HEK293 (cell line): ENCODE measurements at regions not wholly inside any gene's neighbourhood (a gene's known extent, or its start where the extent isn't known, plus 50 kb on each side); places are given as distances from the start of the nearest gene placed in this dataset.

Experiments
- CTCF ChIA-PET: fragments of 350-600 bp; formaldehyde crosslinking; extraction: SDS; loops from one replicate; lab custom pipeline; 2021; ENCODE audit warnings: antibody characterized with exemption; lab: Yijun Ruan, JAX
- POLR2A ChIA-PET: fragments of 300-600 bp; formaldehyde crosslinking; extraction: SDS; loops from one replicate; lab custom pipeline; 2020; ENCODE audit warnings: antibody characterized with exemption, inconsistent platforms; lab: Yijun Ruan, JAX
- H3K27ac ChIP-seq: fragments of 200-500 bp; sonication (Bioruptor generic); 2 replicates; pipeline ENCODE4 v1.5.1; 2014; ENCODE audit warnings: low read depth, low read length, control low read depth, inconsistent platforms; ENCODE audit errors: extremely low read depth
- H3K36me3 ChIP-seq, 2 experiments: fragments of 200-500 bp in 1 of 2; sonication (Bioruptor generic) in 1 of 2; 1 replicate in 1 of 2; 2 replicates in 1 of 2; pipeline ENCODE4 v1.5.1; 2014 to 2017; ENCODE audit warnings: inconsistent platforms in 2 of 2, low read length in 2 of 2; ENCODE audit not compliant: control insufficient read depth in 2 of 2, insufficient read depth in 1 of 2
- H3K4me1 ChIP-seq: fragments of 200-500 bp; sonication (Bioruptor generic); 2 replicates; pipeline ENCODE4 v1.5.1; 2014; ENCODE audit warnings: mild to moderate bottlenecking, low read length, inconsistent platforms; ENCODE audit not compliant: control insufficient read depth, insufficient read depth
- H3K4me3 ChIP-seq: 2 replicates; pipeline ENCODE4 v1.5.1; 2011; ENCODE audit warnings: low read depth, mild to moderate bottlenecking, control low read depth, low read length, moderate library complexity
- H3K9me3 ChIP-seq: fragments of 200-500 bp; sonication (Bioruptor generic); 2 replicates; pipeline ENCODE4 v1.5.1; 2014; ENCODE audit warnings: low read depth, low read length, inconsistent platforms; ENCODE audit not compliant: control insufficient read depth, insufficient read depth
- FEZF1 ChIP-seq: fragments of 450-650 bp; formaldehyde crosslinking; IDR thresholded peaks from 2 replicates; pipeline ENCODE4 v1.5.1; 2016; ENCODE audit warnings: missing biosample characterization, missing genetic modification characterization
- HOXA7 ChIP-seq: sonication (generic); formaldehyde crosslinking; IDR thresholded peaks from 2 replicates; pipeline ENCODE4 v1.8.1; 2022; ENCODE audit warnings: missing genetic modification reagents, borderline replicate concordance
- KLF1 ChIP-seq: fragments of 450-650 bp; formaldehyde crosslinking; IDR thresholded peaks from 2 replicates; pipeline ENCODE4 v1.5.1; 2016; ENCODE audit warnings: missing biosample characterization, missing genetic modification characterization
- MEIS1 ChIP-seq: sonication (generic); formaldehyde crosslinking; IDR thresholded peaks from 2 replicates; pipeline ENCODE4 v1.8.1; 2022; ENCODE audit warnings: missing genetic modification reagents, mild to moderate bottlenecking, borderline replicate concordance
- OSR2 ChIP-seq: fragments of 450-650 bp; formaldehyde crosslinking; IDR thresholded peaks from 2 replicates; pipeline ENCODE4 v1.5.1; 2016; ENCODE audit warnings: missing biosample characterization, missing genetic modification characterization
- TSHZ1 ChIP-seq: fragments of 450-650 bp; formaldehyde crosslinking; IDR thresholded peaks from 2 replicates; pipeline ENCODE4 v1.5.1; 2016; ENCODE audit warnings: missing biosample characterization, missing genetic modification characterization, borderline replicate concordance
- ZBTB8A ChIP-seq: fragments of 450-650 bp; formaldehyde crosslinking; IDR thresholded peaks from 2 replicates; pipeline ENCODE4 v1.5.1; 2016; ENCODE audit warnings: missing biosample characterization, missing genetic modification characterization
- ZNF112 ChIP-seq: fragments of 450-650 bp; formaldehyde crosslinking; IDR thresholded peaks from 2 replicates; pipeline ENCODE4 v1.5.0; 2017; ENCODE audit warnings: missing biosample characterization, missing genetic modification characterization
- ZNF138 ChIP-seq: fragments of 450-650 bp; formaldehyde crosslinking; IDR thresholded peaks from 2 replicates; pipeline ENCODE4 v1.5.1; 2016; ENCODE audit warnings: missing biosample characterization, missing genetic modification characterization, borderline replicate concordance
- ZNF157 ChIP-seq: fragments of 450-650 bp; formaldehyde crosslinking; IDR thresholded peaks from 2 replicates; pipeline ENCODE4 v1.5.1; 2016; ENCODE audit warnings: missing biosample characterization, missing genetic modification characterization
- ZNF19 ChIP-seq: fragments of 450-650 bp; formaldehyde crosslinking; IDR thresholded peaks from 2 replicates; pipeline ENCODE4; 2016; ENCODE audit warnings: missing biosample characterization, missing genetic modification characterization, low read depth
- ZNF24 ChIP-seq: fragments of 450-650 bp; formaldehyde crosslinking; IDR thresholded peaks from 2 replicates; pipeline ENCODE4 v1.5.1; 2016; ENCODE audit warnings: missing biosample characterization, missing genetic modification characterization
- ZNF248 ChIP-seq: fragments of 450-650 bp; formaldehyde crosslinking; IDR thresholded peaks from 2 replicates; pipeline ENCODE4 v1.5.1; 2017; ENCODE audit warnings: missing biosample characterization, missing genetic modification characterization
- ZNF266 ChIP-seq: fragments of 450-650 bp; formaldehyde crosslinking; IDR thresholded peaks from 2 replicates; pipeline ENCODE4 v1.5.1; 2016; ENCODE audit warnings: missing biosample characterization, missing genetic modification characterization, low read depth
- ZNF37A ChIP-seq: fragments of 450-650 bp; IDR thresholded peaks from 2 replicates; pipeline ENCODE4 v1.5.1; 2018; ENCODE audit warnings: missing biosample characterization, missing genetic modification characterization
- ZNF48 ChIP-seq: fragments of 450-650 bp; formaldehyde crosslinking; IDR thresholded peaks from 2 replicates; pipeline ENCODE4 v1.5.1; 2016; ENCODE audit warnings: missing biosample characterization, missing genetic modification characterization
- ZNF561 ChIP-seq: fragments of 450-650 bp; IDR thresholded peaks from 2 replicates; pipeline ENCODE4 v1.5.1; 2018; ENCODE audit warnings: missing biosample characterization, missing genetic modification characterization, borderline replicate concordance
- ZNF585B ChIP-seq: fragments of 450-650 bp; formaldehyde crosslinking; IDR thresholded peaks from 2 replicates; pipeline ENCODE4 v1.5.1; 2016; ENCODE audit warnings: missing biosample characterization, missing genetic modification characterization
- ZNF624 ChIP-seq: fragments of 450-650 bp; formaldehyde crosslinking; IDR thresholded peaks from 2 replicates; pipeline ENCODE4 v1.5.1; 2017; ENCODE audit warnings: missing biosample characterization, missing genetic modification characterization
- ZNF701 ChIP-seq: fragments of 450-650 bp; formaldehyde crosslinking; IDR thresholded peaks from 2 replicates; pipeline ENCODE4 v1.5.1; 2016; ENCODE audit warnings: missing biosample characterization, missing genetic modification characterization
- ZNF747 ChIP-seq: fragments of 450-650 bp; formaldehyde crosslinking; IDR thresholded peaks from 2 replicates; pipeline ENCODE4 v1.5.1; 2016; ENCODE audit warnings: missing biosample characterization, missing genetic modification characterization
- ZNF76 ChIP-seq: fragments of 450-650 bp; formaldehyde crosslinking; IDR thresholded peaks from 2 replicates; pipeline ENCODE4; 2016; ENCODE audit warnings: low read depth, missing biosample characterization, missing genetic modification characterization, borderline replicate concordance
- ZSCAN16 ChIP-seq: fragments of 450-650 bp; formaldehyde crosslinking; IDR thresholded peaks from 2 replicates; pipeline ENCODE4 v1.5.1; 2016; ENCODE audit warnings: missing biosample characterization, missing genetic modification characterization
- TF ChIP-seq, protein P1 (sequence below): fragments of 450-650 bp; formaldehyde crosslinking; IDR thresholded peaks from 2 replicates; pipeline ENCODE4; 2016; ENCODE audit warnings: missing biosample characterization, missing genetic modification characterization
- TF ChIP-seq, protein P2 (sequence below): fragments of 450-650 bp; formaldehyde crosslinking; IDR thresholded peaks from 2 replicates; pipeline ENCODE4 v1.5.1; 2016; ENCODE audit warnings: missing biosample characterization, missing genetic modification characterization
- TF ChIP-seq, protein P3 (sequence below): IDR thresholded peaks from 2 replicates; pipeline ENCODE4 v1.6.1; 2011; ENCODE audit warnings: mild to moderate bottlenecking, low read depth, low read length, borderline replicate concordance
- TF ChIP-seq, protein P4 (sequence below): fragments of 450-650 bp; formaldehyde crosslinking; IDR thresholded peaks from 2 replicates; pipeline ENCODE4 v1.5.1; 2016; ENCODE audit warnings: missing biosample characterization, missing genetic modification characterization, borderline replicate concordance
- TF ChIP-seq, protein P5 (sequence below): fragments of 450-650 bp; formaldehyde crosslinking; IDR thresholded peaks from 2 replicates; pipeline ENCODE4 v1.5.1; 2017; ENCODE audit warnings: missing biosample characterization, missing genetic modification characterization

DNA sequence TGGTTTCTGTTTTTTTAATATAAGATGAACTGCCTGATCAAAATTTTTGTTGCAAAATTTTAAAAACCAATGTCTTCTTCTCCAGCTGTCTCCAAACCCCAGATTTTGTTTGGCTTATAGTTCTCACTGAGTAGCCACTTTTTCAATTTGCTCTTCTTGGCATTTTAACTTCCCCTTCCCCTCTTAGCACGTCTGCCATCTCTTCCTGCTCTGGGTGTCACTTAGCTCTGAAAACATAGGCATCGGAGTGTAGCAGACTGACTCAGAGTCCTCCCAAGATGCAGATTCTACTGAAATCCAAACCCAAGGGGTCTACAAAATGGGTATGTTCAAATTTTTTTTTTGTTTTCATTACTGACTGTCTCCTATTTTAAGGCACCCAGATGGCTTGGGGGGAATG lies 270.3 kb upstream of the KIRREL3 start:
- no peak overlapping the region for H3K4me3 ChIP-seq
- ChIA-PET CTCF (no interaction called here), POLR2A (no interaction called here)
- no peak overlapping the region for H3K27ac ChIP-seq
- H3K4me1 ChIP-seq, result no peaks in the 10 kb centered on the region
- no peaks in the 10 kb centered on the region for H3K36me3 ChIP-seq
- no peaks in the 10 kb centered on the region for H3K9me3 ChIP-seq
- no peak for TF ChIP-seq ZNF561 (tag by site-specific recombination)
- no peak for TF ChIP-seq ZNF48 (tag by site-specific recombination)
- TF ChIP-seq KLF1 (tag by site-specific recombination), result no peak
- TF ChIP-seq ZNF624 (tag by site-specific recombination), result no peak
- TF ChIP-seq, protein P1, sequence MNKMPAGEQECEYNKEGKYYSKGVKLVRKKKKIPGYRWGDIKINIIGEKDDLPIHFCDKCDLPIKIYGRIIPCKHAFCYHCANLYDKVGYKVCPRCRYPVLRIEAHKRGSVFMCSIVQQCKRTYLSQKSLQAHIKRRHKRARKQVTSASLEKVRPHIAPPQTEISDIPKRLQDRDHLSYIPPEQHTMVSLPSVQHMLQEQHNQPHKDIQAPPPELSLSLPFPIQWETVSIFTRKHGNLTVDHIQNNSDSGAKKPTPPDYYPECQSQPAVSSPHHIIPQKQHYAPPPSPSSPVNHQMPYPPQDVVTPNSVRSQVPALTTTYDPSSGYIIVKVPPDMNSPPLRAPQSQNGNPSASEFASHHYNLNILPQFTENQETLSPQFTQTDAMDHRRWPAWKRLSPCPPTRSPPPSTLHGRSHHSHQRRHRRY, result no peak
- TF ChIP-seq ZSCAN16 (tag by site-specific recombination), result no peak
- no peak for TF ChIP-seq OSR2
- no peak for TF ChIP-seq ZNF248 (tag by site-specific recombination)
- no peak for TF ChIP-seq TSHZ1 (tag by site-specific recombination)
- TF ChIP-seq ZNF37A (tag by site-specific recombination), result no peak
- TF ChIP-seq ZNF747 (tag by site-specific recombination), result no peak
- TF ChIP-seq ZNF112 (tag by site-specific recombination), result no peak
- TF ChIP-seq, protein P2, sequence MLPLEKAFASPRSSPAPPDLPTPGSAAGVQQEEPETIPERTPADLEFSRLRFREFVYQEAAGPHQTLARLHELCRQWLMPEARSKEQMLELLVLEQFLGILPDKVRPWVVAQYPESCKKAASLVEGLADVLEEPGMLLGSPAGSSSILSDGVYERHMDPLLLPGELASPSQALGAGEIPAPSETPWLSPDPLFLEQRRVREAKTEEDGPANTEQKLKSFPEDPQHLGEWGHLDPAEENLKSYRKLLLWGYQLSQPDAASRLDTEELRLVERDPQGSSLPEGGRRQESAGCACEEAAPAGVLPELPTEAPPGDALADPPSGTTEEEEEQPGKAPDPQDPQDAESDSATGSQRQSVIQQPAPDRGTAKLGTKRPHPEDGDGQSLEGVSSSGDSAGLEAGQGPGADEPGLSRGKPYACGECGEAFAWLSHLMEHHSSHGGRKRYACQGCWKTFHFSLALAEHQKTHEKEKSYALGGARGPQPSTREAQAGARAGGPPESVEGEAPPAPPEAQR (tag by site-specific recombination), result no peak
- TF ChIP-seq ZNF701 (tag by site-specific recombination), result no peak
- no peak for TF ChIP-seq ZNF24 (tag by site-specific recombination)
- TF ChIP-seq, protein P3, sequence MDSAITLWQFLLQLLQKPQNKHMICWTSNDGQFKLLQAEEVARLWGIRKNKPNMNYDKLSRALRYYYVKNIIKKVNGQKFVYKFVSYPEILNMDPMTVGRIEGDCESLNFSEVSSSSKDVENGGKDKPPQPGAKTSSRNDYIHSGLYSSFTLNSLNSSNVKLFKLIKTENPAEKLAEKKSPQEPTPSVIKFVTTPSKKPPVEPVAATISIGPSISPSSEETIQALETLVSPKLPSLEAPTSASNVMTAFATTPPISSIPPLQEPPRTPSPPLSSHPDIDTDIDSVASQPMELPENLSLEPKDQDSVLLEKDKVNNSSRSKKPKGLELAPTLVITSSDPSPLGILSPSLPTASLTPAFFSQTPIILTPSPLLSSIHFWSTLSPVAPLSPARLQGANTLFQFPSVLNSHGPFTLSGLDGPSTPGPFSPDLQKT, result no peak
- no peak for TF ChIP-seq MEIS1
- TF ChIP-seq ZNF19 (tag by site-specific recombination), result no peak
- no peak for TF ChIP-seq ZNF138 (tag by site-specific recombination)

DNA sequence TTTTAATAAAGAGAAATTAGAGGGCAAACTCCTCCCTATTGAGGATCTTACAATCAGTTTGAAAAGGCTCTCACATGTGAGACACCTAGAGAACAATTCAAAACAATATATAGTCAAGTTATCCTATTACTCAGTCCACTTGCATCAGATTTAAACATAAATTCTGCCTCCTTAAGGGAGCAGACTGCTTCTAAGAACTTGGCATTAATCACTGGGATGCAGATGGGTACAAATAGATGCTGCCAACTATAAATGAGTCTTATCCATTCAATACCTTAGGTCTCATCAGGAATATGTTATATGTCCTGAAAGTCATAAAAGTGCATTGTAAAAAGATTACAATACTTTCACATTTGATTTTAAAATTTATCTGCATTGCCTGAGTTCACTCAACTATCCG lies 269.3 kb upstream of the KIRREL3 start:
- ChIA-PET CTCF (no interaction called here), POLR2A (no interaction called here)
- Histone ChIP-seq H3K9me3 (no peaks in the 10 kb centered on the region), H3K4me3 (no peak overlapping the region), H3K36me3 (no peaks in the 10 kb centered on the region), H3K27ac (no peak overlapping the region), H3K4me1 (no peaks in the 10 kb centered on the region)
- no peak for TF ChIP-seq ZNF585B (tag by site-specific recombination)
- no peak for TF ChIP-seq HOXA7 (CRISPR knock-in tag)
- TF ChIP-seq ZNF266 (tag by site-specific recombination), result no peak
- TF ChIP-seq ZBTB8A, result no peak
- no peak for TF ChIP-seq ZNF747 (tag by site-specific recombination)
- no peak for TF ChIP-seq ZNF76
- no peak for TF ChIP-seq FEZF1 (tag by site-specific recombination)
- TF ChIP-seq, protein P4, sequence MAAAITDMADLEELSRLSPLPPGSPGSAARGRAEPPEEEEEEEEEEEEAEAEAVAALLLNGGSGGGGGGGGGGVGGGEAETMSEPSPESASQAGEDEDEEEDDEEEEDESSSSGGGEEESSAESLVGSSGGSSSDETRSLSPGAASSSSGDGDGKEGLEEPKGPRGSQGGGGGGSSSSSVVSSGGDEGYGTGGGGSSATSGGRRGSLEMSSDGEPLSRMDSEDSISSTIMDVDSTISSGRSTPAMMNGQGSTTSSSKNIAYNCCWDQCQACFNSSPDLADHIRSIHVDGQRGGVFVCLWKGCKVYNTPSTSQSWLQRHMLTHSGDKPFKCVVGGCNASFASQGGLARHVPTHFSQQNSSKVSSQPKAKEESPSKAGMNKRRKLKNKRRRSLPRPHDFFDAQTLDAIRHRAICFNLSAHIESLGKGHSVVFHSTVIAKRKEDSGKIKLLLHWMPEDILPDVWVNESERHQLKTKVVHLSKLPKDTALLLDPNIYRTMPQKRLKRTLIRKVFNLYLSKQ (tag by site-specific recombination), result no peak
- TF ChIP-seq ZNF157 (tag by site-specific recombination), result no peak
- TF ChIP-seq, protein P5, sequence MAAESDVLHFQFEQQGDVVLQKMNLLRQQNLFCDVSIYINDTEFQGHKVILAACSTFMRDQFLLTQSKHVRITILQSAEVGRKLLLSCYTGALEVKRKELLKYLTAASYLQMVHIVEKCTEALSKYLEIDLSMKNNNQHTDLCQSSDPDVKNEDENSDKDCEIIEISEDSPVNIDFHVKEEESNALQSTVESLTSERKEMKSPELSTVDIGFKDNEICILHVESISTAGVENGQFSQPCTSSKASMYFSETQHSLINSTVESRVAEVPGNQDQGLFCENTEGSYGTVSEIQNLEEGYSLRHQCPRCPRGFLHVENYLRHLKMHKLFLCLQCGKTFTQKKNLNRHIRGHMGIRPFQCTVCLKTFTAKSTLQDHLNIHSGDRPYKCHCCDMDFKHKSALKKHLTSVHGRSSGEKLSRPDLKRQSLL (tag by site-specific recombination), result no peak
